Pons (tissue), 1 donor: ENCODE measurements at regions not wholly inside any gene's neighbourhood (a gene's known extent, or its start where the extent isn't known, plus 50 kb on each side); places are given as distances from the start of the nearest gene placed in this dataset.

ENCODE experiments used
- DNase-seq: peaks from one replicate; pipeline ENCODE4 v3.0.0-alpha.2; 2016; ENCODE audit warnings: low spot score

DNA sequence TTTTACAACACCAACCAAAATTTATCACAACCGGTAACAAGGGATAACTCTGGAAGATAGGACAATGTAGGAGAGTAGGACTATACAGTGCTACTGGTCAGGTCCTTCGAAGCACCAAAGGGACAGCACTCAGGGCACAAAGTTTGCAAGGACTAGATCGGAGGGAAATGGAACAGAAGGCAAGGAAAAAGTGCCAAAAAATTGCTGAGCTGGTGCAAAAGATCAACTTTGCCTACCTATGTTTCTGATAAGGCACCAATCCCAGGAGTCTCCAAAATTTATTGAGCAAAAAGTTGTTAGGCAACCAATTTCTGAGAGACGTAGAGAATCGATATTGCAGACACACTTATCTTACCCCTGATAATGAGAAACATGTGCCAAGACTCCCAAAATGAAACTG lies 160.0 kb upstream of the PLEKHA5 start:
- DNase-seq, result no peak

DNA sequence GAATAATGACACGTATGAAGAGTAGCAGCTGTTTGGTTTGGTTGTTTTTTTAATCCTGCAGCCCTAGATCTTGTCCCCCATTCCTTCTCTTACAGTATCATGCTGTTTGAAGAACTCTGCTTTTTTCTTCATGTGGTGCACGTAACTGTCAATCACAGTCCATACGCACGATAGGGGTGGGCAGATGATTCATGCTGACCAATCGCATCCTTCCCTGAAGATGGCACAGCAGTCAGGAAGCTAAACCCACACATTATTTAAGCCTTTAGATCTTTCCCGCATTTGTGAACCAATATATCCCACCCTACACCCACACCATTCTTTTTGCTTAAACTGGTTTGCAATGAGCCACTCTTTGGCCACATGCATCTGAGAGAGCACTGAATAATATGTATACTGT lies 158.9 kb upstream of the PLEKHA5 start:
- DNase-seq, result no peak

DNA sequence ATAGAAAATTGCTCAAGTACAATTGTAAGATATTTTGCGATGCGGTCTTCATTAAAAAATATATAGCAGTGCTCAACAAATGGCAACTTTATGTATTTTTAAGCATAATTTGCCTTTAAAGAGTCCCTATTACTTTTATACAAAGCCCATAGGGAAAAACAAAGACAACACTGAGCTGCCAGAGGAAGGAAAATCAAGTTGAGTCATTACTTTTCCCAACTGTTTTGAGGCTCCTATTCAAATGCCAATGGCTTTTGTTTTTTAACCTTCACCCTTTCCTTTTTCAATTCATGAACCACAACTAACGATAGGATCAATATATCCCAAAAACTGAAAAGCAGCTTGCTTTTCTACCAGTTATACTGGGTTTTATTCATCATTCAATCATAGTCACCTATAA lies 157.6 kb upstream of the PLEKHA5 start:
- no peak for DNase-seq

DNA sequence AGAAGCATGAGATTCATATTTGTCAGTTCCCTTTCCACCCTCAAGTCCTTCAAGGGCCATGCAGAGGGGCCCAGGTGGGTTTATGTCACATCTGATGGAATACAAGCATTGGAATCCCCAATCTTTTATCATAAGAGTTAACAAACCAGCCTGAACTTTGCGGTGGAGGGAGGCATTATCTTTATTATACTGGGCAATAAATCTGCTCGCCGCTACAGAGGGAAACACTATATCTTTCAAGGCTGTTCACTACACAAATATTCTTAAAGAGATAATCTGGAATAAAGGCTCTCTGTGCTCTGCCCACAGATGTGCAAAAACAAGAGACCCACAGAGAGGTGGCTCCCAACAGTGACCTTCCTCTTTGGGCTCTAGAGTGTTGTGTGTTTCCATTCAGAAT lies 153.6 kb upstream of the PLEKHA5 start:
- DNase-seq, result no peak

DNA sequence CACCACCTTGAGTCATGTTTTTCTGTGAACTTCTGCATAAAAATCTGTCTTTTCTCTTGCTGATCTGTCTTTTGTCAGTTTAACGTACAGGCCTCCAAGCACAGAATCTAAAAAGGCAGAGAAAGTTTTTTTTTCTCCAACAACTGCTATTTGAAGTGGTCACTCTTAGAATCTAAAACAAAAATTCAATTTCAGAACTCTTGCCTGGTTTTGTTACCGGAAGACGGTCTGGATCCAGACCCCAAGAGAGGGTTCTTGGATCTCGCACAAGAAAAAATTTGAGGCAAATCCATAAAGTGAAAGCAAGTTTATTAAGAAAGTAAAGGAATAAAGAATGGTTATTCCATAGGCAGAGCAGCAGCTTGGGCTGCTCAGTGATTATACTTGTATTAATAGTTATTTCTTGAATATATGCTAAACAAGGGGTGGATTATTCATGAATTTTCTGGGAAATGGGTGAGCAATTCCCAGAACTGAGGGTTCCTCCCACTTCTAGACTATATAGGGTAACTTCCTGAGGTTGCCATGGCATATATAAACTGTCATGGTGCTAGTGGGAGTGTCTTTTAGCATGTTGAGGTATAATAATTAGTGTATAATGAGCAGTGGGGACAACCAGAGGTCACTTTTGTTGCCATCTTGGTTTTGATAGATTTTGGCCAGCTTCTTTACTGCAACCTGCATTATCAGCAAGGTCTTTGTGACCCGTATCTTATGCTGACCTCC lies 150.0 kb upstream of the PLEKHA5 start:
- no peak for DNase-seq

DNA sequence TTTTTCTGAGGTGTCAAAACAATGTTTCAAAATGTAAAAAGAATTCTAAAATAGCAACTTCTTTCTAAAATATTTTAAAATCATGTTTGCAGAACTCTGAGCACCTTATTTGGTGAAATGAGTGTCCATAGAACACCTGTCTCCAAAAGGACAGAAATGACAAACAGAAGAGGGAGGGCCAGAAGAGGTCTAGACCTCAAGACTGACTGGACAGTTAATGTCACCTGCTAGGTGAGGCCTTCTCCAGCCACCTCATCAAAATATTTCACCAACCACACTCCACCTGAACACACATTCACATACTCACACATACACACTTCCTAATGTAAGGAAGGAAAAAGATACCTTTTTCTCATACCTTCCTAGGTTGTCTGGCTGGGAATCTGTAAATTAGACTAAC lies 147.8 kb upstream of the PLEKHA5 start:
- no peak for DNase-seq

DNA sequence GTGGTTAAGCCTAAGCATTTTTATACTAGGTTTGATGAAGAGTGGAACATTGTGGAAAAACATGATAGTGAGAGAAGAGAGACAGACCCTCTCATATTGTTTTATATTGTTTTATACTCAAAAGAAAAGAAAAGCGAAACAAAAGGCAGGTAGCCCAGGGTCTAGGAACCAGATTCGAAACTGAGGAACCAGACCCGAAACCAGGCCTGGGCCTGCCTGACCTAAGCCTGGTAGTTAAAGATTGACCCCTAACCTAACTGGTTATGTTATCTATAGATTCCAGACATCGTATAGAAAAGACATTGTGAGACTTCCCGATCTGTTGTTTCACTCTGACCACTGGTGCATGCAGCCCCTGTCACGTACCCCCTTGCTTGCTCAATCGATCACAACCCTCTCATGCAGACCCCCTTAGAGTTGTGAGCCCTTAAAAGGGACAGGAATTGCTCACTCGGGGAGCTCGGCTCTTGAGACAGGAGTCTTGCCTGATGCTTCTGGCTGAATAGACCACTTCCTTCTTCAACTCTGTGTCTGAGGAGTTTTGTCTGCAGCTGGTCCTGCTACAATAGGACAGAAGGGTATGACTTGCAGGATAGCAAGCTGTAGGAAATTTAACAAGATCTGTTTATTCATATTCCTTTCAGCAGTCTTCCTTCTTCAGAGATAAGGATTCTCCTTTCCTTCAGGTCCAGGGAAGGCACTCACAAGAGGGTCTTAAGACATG lies 147.1 kb upstream of the PLEKHA5 start:
- DNase-seq, result no peak

DNA sequence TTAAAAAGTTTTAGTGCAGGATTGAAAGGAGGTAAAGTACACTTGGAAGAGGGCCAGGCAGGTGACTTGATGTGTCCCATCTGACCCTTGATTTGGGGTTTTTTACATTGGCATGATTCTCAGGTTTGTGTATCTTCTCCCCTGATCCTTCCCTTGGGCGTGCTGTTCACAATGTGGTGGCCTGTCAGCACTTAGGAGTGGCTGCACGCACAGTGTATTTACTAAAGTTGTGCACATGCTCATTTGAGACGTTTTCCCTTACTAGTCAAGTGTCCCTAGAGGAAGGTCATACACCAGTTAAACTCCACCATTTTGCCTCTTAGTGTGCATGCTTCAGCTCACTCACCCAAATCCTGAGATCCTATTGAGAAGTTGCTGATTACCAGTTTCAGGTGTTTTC lies 145.7 kb upstream of the PLEKHA5 start:
- no peak for DNase-seq

DNA sequence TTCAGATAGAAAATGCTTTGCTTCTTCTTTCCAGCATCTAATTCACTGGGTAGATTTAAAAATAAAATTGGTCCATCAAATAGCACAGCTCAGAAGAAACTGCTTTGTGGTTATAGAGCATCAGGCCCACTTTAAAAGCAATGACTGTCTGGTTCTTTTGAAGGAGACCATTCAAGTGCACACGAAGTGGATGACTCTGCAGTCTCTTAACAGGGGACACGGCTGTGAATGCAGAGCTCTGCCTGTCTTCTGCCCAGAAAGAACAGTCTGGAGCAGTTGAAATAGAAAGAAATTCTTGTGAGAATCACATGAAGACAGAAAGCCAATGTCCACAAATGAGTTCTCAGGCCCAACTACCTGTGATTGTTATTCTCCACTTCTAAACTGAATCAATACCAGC lies 138.7 kb upstream of the PLEKHA5 start:
- DNase-seq, result peak; percentile 25

DNA sequence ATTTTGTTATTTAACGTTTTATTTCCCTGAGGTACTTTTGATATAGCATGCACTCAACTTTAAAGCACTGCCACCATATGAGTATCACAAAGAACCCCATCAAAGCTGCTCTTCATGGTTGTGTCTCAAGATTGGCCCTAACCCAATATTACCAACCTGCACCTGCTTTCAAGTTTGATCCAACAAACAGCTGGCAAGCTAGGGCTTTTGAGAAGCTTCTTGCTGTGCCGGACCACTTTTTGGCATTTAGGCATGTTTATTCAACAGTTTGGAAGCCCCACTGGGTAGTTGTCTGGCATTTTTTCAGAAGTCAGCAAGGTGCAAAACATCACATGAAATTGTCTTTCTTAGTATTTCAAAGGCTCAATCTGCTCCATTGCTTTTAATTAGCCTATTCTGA lies 137.2 kb upstream of the PLEKHA5 start:
- no peak for DNase-seq

DNA sequence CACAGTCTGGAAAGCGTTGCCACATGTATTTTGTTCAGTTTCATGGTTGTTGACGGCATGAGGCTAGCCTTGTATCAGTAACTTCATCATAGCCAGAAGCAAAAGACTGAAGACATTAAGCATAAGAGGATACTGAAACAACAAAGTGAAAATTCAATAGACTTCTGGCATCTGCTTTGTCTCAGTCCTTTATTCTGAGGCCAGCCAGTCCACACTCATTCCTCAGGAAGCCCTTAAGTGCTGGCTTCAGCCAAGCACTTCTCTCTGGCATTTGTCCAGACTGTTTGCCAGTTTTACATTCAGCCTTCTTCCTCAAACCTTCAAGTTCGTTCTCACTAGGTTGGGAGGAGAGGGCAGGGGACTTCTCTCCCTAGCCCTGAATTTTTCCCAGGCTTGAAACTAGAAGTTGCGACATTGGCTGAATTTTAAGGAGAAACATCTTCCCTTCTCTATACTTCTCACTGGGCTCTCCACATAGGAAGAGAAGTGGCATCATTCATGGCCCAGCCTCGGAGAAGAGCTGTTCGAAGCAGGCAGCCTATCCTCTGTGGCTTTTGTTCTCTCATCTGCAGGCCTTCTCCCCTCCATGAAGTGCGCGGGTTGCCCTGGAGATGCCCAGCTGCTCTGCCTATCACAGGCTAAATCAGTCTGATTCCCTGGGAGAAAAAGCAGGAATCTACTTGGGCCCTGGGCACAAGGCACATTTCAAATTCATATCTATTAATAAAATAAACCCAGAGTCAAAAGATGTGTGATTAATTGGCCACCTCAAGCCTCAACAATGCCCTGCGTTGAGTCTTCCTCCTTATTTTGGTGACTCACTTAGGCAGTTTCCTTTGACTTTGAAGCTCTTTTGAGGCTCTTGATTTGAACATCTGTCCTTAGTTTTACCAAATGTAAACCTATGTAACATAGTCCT lies 130.9 kb upstream of the PLEKHA5 start:
- DNase-seq, result peak; percentile 16

DNA sequence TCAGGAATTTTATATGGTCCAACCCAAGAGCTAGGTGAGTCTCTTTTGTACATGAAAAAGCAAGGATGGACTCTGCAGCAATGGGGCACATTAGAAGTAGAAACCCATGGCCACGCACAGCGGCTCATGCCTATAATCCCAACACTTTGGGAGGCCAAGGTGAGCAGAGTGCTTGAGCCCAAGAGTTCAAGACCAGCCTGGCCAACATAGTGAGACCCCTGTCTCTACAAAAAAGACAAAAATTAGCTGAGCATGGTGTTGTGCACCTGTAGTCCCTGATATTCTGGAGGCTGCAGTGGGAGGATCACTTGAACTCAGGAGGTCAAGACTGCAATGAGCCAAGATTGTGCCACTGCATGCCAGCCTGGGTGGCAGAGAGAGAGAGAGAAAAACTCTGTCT lies 128.7 kb upstream of the PLEKHA5 start:
- DNase-seq, result no peak

DNA sequence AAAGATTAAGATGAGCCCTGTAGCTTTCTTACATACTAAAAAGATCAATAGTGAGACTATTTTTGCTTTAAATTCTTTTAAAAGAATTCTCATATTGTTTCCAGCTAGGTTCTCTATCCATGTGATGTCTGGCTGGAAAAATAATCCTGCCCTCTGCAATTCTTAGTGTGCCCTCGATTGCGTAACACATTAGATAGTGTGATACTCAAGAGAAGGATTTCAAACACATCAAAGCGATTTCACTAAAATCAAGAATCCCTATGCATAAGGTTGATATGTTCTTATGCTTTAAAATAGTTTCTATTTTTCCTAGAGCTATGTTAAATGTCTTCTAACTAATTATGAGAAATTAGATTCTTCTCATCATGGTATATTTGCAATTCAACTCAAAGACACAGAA lies 127.3 kb upstream of the PLEKHA5 start:
- no peak for DNase-seq

DNA sequence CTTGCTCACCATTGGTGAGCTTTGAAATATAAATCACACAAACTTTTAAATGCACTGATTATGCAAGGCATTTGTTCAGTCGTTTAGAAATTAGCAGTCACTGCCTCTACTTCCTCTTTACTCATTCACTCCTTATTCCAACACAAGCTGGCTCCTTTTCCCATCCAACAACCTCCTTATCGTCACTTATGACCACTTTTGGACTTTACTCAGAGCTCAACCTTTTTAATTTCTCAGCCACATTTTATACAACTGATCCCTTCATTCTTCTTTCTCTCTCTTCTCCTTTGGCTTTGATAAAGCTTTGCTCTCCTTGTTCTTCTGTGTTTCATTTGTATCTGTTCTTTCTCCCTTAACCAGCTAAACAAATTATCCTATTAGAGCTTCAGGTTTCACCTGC lies 126.4 kb upstream of the PLEKHA5 start:
- DNase-seq, result no peak

DNA sequence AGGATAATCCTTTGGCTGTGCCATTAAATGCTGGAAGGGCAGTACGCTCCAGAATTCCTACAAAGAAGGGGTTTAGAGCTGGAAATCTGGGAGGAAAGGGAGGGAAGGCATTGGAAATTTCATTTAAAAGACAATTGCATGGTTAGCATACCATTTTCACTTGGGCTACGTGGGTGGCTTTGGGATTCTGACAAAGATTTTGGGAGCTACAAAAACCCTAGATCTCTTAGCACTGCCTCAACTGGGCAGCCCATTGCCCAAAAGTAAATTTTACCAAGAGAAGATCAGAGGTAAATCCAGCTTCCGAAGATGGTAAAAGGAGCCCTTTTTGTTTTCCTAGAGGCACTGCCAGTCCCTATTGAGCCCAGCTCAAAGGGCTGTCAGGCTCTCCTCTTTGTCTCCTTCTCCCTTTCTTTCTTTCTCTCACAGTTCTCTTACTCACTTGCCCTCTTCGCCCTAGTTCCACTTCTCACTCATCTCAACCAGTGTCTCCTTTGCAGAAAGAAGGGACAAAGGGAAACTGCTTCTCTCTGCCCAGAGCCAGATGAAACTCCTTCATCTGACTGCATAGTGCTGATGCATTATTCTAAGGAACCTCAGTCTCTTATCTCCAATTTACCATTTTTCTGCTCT lies 125.4 kb upstream of the PLEKHA5 start:
- no peak for DNase-seq

DNA sequence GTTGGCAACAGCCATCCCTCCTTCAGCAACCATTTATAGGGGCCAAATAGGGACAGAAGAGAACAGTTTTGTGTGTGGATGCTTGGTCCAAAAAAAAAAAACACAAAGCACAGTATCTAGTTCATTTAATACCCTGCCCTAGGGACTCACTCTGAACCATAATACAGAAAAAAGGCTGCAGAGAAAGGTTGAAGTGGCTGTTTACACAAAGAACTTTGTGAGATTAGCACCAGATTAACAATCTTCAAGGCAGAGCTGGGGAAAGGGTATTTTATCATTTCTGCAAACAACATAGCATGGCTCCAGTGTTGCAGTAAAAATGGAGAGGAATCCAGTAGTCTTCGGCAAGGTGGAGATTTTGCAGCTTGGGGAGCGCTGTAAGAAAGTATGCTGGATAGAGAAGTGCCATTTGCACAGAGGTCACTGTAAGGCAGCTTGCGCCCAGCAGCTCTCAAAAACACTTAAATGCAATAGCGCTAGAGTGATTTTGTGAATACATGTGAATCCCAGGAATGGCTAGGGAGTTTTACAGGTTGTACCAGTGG lies 124.2 kb upstream of the PLEKHA5 start:
- DNase-seq, result no peak

DNA sequence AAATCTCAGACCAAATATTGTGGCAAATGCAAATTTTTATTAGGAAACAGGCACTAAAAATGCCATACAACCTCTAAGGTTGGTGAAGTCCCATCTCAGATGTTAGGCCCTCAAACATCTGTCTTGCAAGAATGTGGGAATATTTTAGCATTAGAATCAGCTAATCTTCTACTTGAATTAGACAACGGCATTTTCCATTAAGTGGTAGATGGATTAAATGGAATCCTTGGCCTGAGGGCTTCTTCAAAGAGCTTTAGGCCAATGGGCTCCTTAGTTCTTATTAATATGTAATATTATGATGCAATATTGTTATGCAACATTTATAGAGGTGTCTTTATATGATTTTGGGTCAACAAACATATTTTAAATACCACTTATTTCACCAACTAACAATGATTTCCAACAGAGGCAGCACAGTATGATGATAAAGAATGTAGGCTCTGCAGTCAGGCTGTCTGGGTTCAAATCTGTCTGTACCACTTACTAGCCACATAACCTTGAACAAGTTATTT lies 122.9 kb upstream of the PLEKHA5 start:
- DNase-seq, result no peak

DNA sequence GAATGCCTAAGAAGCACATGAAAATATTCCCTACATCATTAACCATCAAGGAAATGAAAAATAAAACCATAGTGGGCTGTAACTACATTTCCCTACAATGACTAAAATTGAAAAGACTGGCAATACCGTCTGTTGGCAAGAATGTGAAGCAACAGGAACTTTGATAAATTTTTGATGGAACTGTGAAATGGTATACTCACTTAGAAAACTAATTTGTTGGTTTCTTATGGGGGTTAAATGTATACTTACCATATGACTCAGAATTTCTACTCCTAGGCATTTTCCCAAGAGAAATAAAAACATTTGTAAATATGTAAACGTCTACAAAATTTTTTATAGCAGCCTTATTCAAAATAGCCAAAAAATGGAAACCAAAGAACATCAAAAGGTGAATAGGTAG lies 121.4 kb upstream of the PLEKHA5 start:
- DNase-seq, result no peak

DNA sequence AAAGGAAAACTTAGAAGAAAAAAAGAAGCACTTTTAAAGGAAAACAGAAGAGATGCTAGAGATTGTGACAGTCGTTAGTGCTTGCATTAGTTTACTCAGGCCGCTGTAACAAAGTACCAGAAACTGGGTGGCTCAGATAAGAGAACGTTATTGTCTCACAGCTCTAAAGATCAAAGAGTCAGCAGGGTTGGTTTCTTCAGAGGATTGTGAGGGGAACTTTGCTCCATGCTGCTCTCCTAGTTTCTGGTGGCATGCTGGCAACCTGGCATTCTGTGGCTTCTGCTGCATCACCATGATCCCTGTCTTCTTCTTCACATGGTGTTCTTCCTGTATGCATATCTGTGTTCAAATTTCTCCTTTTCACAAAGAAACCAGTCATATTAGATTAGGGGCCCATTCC lies 119.4 kb upstream of the PLEKHA5 start:
- DNase-seq, result no peak

DNA sequence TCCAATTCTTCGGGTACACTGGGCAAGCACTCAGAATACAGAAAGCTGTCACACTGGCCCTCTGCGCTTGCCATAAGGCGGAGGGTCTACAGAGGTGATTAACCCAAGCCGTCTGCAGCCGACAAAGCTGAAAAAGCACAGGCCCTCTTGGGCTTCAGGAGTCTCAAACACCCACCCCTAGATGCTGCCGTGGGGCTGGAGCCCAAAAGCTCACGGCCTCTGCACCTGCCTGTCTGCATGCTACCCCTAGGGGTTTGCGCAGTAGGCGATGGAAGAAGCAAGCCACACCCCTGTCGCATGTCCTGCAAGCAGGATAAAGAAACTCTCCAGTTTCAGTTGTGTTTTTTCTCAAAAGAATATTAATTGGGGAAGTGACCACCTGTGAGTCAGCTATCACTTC lies 118.8 kb upstream of the PLEKHA5 start:
- DNase-seq, result no peak

DNA sequence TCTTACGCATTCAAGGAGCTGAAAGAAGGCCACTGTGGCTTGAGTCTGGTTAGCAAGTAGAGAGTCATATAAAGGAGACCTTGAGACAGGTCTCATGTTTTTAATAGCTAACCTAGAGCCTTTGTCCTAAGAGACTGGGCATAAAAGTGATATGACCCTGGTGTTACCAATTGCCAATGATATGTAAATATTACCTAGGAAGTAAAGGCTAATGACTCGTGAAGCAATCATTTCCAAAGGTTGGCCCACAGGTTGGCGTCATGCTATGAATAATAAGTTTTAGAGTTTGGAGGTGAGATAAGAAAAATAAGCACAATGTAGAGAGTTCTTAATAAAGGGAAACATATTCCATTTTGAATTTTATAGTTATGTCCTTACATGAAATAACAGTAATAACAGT lies 116.6 kb upstream of the PLEKHA5 start:
- no peak for DNase-seq

DNA sequence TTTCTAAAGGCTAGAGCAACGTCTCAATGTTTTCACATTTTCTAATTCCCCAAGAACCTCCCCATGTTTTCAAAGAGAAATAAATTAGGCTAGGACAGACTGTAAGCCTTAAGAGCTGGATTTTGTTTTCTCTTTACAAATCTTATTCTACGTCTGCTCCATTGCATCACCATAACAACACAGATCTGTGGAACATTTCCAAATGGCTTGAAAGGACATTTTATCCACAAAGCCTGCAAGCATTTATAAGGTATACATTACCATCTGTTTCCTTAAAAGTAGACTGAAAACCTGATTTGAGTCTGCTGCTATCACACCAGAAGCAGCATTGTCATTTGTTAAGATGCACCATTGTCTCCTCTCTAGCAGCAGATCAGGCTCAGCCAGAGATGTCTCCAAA lies 115.3 kb upstream of the PLEKHA5 start:
- no peak for DNase-seq
